H9 (cell line): ENCODE measurements at regions not wholly inside any gene's neighbourhood (a gene's known extent, or its start where the extent isn't known, plus 50 kb on each side); places are given as distances from the start of the nearest gene placed in this dataset.

Experiments used
- DNase-seq: peaks from one replicate; pipeline ENCODE4 v3.0.0-alpha.2; 2017
- H2AFZ ChIP-seq: one replicate; pipeline ENCODE4 v1.6.1; 2013; ENCODE audit warnings: mild to moderate bottlenecking, low read length, control low read depth, moderate library complexity
- H2AK5ac ChIP-seq: 2 replicates; pipeline ENCODE4 v1.6.1; 2013; ENCODE audit warnings: low read length, control low read depth, mixed read lengths; ENCODE audit not compliant: insufficient read length
- H2BK120ac ChIP-seq: one replicate; pipeline ENCODE4 v1.6.1; 2013; ENCODE audit warnings: low read depth, mild to moderate bottlenecking, low read length, control low read depth, inconsistent platforms; ENCODE audit not compliant: poor library complexity, severe bottlenecking
- H2BK12ac ChIP-seq: 2 replicates; pipeline ENCODE4 v1.6.1; 2013; ENCODE audit warnings: low read length, control low read depth, mixed read lengths, low read depth; ENCODE audit not compliant: insufficient read length
- H2BK15ac ChIP-seq: 2 replicates; pipeline ENCODE4 v1.6.1; 2013; ENCODE audit warnings: low read depth, low read length, control low read depth
- H2BK20ac ChIP-seq: one replicate; pipeline ENCODE4 v1.6.1; 2013; ENCODE audit warnings: low read depth, mild to moderate bottlenecking, low read length, control low read depth, inconsistent platforms; ENCODE audit not compliant: poor library complexity, severe bottlenecking
- H2BK5ac ChIP-seq: 2 replicates; pipeline ENCODE4 v1.6.1; 2013; ENCODE audit warnings: low read length, control low read depth, mixed read lengths; ENCODE audit not compliant: insufficient read length
- H3K14ac ChIP-seq: 2 replicates; pipeline ENCODE4 v1.6.1; 2013; ENCODE audit warnings: low read length, control low read depth; ENCODE audit not compliant: insufficient read depth
- H3K18ac ChIP-seq: 2 replicates; pipeline ENCODE4 v1.6.1; 2013; ENCODE audit warnings: low read depth, mild to moderate bottlenecking, mixed read lengths, low read length, control low read depth; ENCODE audit not compliant: insufficient read length
- H3K23ac ChIP-seq: 2 replicates; pipeline ENCODE4 v1.6.1; 2013; ENCODE audit warnings: low read length, control low read depth, mixed read lengths, low read depth; ENCODE audit not compliant: insufficient read length
- H3K23me2 ChIP-seq: 2 replicates; pipeline ENCODE4 v1.6.1; 2013; ENCODE audit warnings: low read depth, mild to moderate bottlenecking, mixed read lengths, low read length, control low read depth; ENCODE audit not compliant: insufficient read length, poor library complexity, severe bottlenecking
- H3K27ac ChIP-seq: 2 replicates; pipeline ENCODE4 v1.5.1; 2013; ENCODE audit warnings: low read length, control low read depth, mixed read lengths, low read depth; ENCODE audit not compliant: insufficient read length
- H3K27me3 ChIP-seq: 2 replicates; pipeline ENCODE4 v1.6.1; 2013; ENCODE audit warnings: low read length, control low read depth, inconsistent platforms; ENCODE audit not compliant: insufficient read depth
- H3K4ac ChIP-seq: 2 replicates; pipeline ENCODE4 v1.6.1; 2013; ENCODE audit warnings: low read depth, mild to moderate bottlenecking, control low read depth, inconsistent platforms, low read length, moderate library complexity
- H3K4me1 ChIP-seq: 2 replicates; pipeline ENCODE4 v1.6.1; 2013; ENCODE audit warnings: low read length, control low read depth, inconsistent platforms; ENCODE audit not compliant: insufficient read depth
- H3K4me2 ChIP-seq: 2 replicates; pipeline ENCODE4 v1.6.1; 2013; ENCODE audit warnings: low read length, control low read depth, mixed read lengths; ENCODE audit not compliant: insufficient read length, insufficient read depth
- H3K56ac ChIP-seq: 2 replicates; pipeline ENCODE4 v1.6.1; 2013; ENCODE audit warnings: low read depth, mild to moderate bottlenecking, mixed read lengths, low read length, control low read depth; ENCODE audit not compliant: insufficient read length
- H3K79me1 ChIP-seq: 2 replicates; pipeline ENCODE4 v1.6.1; 2013; ENCODE audit warnings: low read depth, mild to moderate bottlenecking, moderate library complexity, low read length, control low read depth, inconsistent platforms; ENCODE audit not compliant: insufficient read depth, poor library complexity, severe bottlenecking
- H3K79me2 ChIP-seq: 2 replicates; pipeline ENCODE4 v1.6.1; 2013; ENCODE audit warnings: low read length, control low read depth, inconsistent platforms; ENCODE audit not compliant: insufficient read depth
- H3K9ac ChIP-seq: 2 replicates; pipeline ENCODE4 v1.6.1; 2013; ENCODE audit warnings: low read length, control low read depth, mixed read lengths; ENCODE audit not compliant: insufficient read length; ENCODE audit errors: extremely low read depth
- H3K9me3 ChIP-seq: one replicate; pipeline ENCODE4 v1.6.1; 2013; ENCODE audit warnings: low read depth, low read length, inconsistent platforms; ENCODE audit not compliant: control insufficient read depth
- H3T11ph ChIP-seq: one replicate; pipeline ENCODE4 v1.6.1; 2013; ENCODE audit warnings: mild to moderate bottlenecking, low read length, control low read depth, inconsistent platforms
- H4K20me1 ChIP-seq: one replicate; pipeline ENCODE4 v1.6.1; 2013; ENCODE audit not compliant: control insufficient read depth, insufficient read length, insufficient read depth
- H4K5ac ChIP-seq: 2 replicates; pipeline ENCODE4 v1.6.1; 2013; ENCODE audit warnings: low read depth, mild to moderate bottlenecking, mixed read lengths, low read length, control low read depth; ENCODE audit not compliant: insufficient read length
- H4K8ac ChIP-seq: replicated peaks from 2 replicates; pipeline ENCODE4 v1.6.1; 2013; ENCODE audit warnings: low read length, control low read depth, mixed read lengths, low read depth; ENCODE audit not compliant: insufficient read length
- H4K91ac ChIP-seq: 2 replicates; pipeline ENCODE4 v1.6.1; 2013; ENCODE audit warnings: low read depth, mild to moderate bottlenecking, moderate library complexity, mixed read lengths, low read length, control low read depth; ENCODE audit not compliant: insufficient read length
- H3K27ac Mint-ChIP-seq, 3 experiments: 2 replicates in 2 of 3; 3 replicates in 1 of 3; pipeline ENCODE4 v1.8.0; 2020 to 2021; ENCODE audit warnings: mixed read lengths in 3 of 3, mild to moderate bottlenecking in 1 of 3, moderate library complexity in 1 of 3
- H3K27me3 Mint-ChIP-seq: 2 replicates; pipeline ENCODE4 v1.8.0; 2021; ENCODE audit warnings: low read depth, mild to moderate bottlenecking, moderate library complexity, mixed read lengths
- H3K36me3 Mint-ChIP-seq, 3 experiments: 2 replicates in 2 of 3; 3 replicates in 1 of 3; pipeline ENCODE4 v1.8.0; 2020 to 2021; ENCODE audit warnings: low read depth in 3 of 3, mixed read lengths in 3 of 3; ENCODE audit not compliant: insufficient read depth in 1 of 3
- H3K4me1 Mint-ChIP-seq, 2 experiments: 2 replicates each; pipeline ENCODE4 v1.8.0; 2020; ENCODE audit warnings: mixed read lengths in 2 of 2
- H3K4me3 Mint-ChIP-seq, 2 experiments: 2 replicates in 1 of 2; 3 replicates in 1 of 2; pipeline ENCODE4 v1.8.0; 2020 to 2021; ENCODE audit warnings: mild to moderate bottlenecking in 2 of 2, mixed read lengths in 2 of 2, moderate library complexity in 1 of 2
- H3K9me3 Mint-ChIP-seq, 2 experiments: 2 replicates in 1 of 2; 3 replicates in 1 of 2; pipeline ENCODE4 v1.8.0; 2020; ENCODE audit warnings: mild to moderate bottlenecking in 2 of 2, mixed read lengths in 2 of 2, moderate library complexity in 1 of 2
- CTCF ChIP-seq: fragments of 200-600 bp; sonication (generic); conservative IDR thresholded peaks from 3 replicates; pipeline ENCODE4 v1.8.0; 2021; ENCODE audit warnings: antibody characterized with exemption, mild to moderate bottlenecking
- WGBS: extraction: QIAGEN DNeasy Blood & Tissue Kit; methylation state at CpG from one replicate; pipeline ENCODE4 v1.1.7; 2013; ENCODE audit warnings: missing lambda C conversion rate, low lambda C conversion rate, mixed read lengths; ENCODE audit not compliant: insufficient read length; ENCODE audit errors: extremely low coverage; 5-methylcytosine and 5-hydroxymethylcytosine counted together

GRCh38 chr9:7228726-7229125 lies 471.0 kb downstream of the KDM4C start:
- no peak overlapping the region for H4K5ac ChIP-seq
- no peak overlapping the region for H3K23ac ChIP-seq
- H3K27me3 Mint-ChIP-seq: peaks cover 2% of the 10 kb centered on the region; the same call in 1 of the 2 replicates
- H2BK15ac ChIP-seq: no peak overlapping the region
- H2AFZ ChIP-seq: no peak overlapping the region
- H3K4me1 ChIP-seq: no peaks in the 10 kb centered on the region
- no peak overlapping the region for H2AK5ac ChIP-seq
- H2BK12ac ChIP-seq: no peak overlapping the region
- H2BK20ac ChIP-seq: no peak overlapping the region
- no peaks in the 10 kb centered on the region for H3K36me3 Mint-ChIP-seq
- no peak for TF ChIP-seq CTCF
- no peaks in the 10 kb centered on the region for H3K79me2 ChIP-seq
- no peaks in the 10 kb centered on the region for H3K9me3 ChIP-seq
- H3K18ac ChIP-seq: no peak overlapping the region
- no peak overlapping the region for H2BK5ac ChIP-seq
- H3T11ph ChIP-seq: no peak overlapping the region
- H3K23me2 ChIP-seq: no peaks in the 10 kb centered on the region
- no peaks in the 10 kb centered on the region for H3K79me1 ChIP-seq
- no peak overlapping the region for H4K91ac ChIP-seq
- no CpG with 5 or more reads among the region's 4 CpGs for WGBS
- H3K27ac Mint-ChIP-seq: no peak overlapping the region
- no peak overlapping the region for H3K9ac ChIP-seq
- H3K27me3 ChIP-seq: no peaks in the 10 kb centered on the region; the same call in 1 of the 2 replicates
- H3K14ac ChIP-seq: no peak overlapping the region
- no peaks in the 10 kb centered on the region for H3K9me3 Mint-ChIP-seq
- DNase-seq: no peak
- no peaks in the 10 kb centered on the region for H4K20me1 ChIP-seq
- no peak overlapping the region for H3K4ac ChIP-seq
- H2BK120ac ChIP-seq: no peak overlapping the region
- no peak overlapping the region for H3K4me2 ChIP-seq
- no peak overlapping the region for H3K27ac ChIP-seq
- H3K4me1 Mint-ChIP-seq: peaks cover 13 to 19% of the 10 kb centered on the region in 2 experiments
- no peak overlapping the region for H4K8ac ChIP-seq
- no peak overlapping the region for H3K4me3 Mint-ChIP-seq
- H3K56ac ChIP-seq: no peak overlapping the region
